Left ventricle myocardium superior (tissue), 1 donor: ENCODE measurements at regions not wholly inside any gene's neighbourhood (a gene's known extent, or its start where the extent isn't known, plus 50 kb on each side); places are given as distances from the start of the nearest gene placed in this dataset.
"Not testable (repeated sequence)": the region's sequence is repeated elsewhere in the genome, so short reads cannot be mapped to it uniquely, and the experiment has no call there.

Experiments
- ATAC-seq: fragments of 200-7000 bp; cut with Tn5 transposase; one replicate; pipeline ENCODE4 v1.9.1; 2020; ENCODE audit warnings: mild to moderate bottlenecking, moderate library complexity
- DNase-seq: peaks from one replicate; pipeline ENCODE4 v3.0.0-alpha.2; 2020
- intact Hi-C: fragments of 100-400 bp; cut with micrococcal nuclease; formaldehyde crosslinking; loops from one replicate; pipeline ENCODE4 v1.11.0; 2022
- donor health status: DM: no; HTN: yes; CAD: no; lungs with severe emphysema.

GRCh38 chr5:68116868-68117411, 98.6 kb upstream of the PIK3R1 start:
- DNase-seq (no peak), ATAC-seq (peak; percentile 61)
- intact Hi-C loops: no loop called here

DNA sequence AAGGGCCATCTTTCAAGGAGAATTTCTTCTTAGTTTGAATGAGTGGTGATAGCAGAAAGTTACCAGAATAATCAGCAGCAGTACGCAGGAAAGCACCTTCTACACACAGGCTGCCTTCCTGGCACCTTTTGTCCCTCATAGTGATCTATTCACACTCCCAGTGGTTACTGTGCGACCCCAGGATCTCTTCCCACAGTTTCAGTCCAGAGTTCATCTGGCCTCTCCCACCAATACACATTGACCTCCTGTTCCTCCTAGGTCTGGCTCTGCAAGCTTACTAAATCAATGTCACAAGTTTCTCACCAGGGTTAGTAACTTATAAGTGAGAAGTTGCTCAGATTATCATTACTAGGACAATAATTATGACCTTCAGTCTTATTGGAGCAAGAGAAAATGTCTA, 99.1 kb upstream of the PIK3R1 start:
- ATAC-seq: no peak
- intact Hi-C loops: no loop called here
- DNase-seq: no peak

GRCh38 chr5:68115584-68115983, 100.0 kb upstream of the PIK3R1 start:
- intact Hi-C loops: no loop called here
- no peak for ATAC-seq
- DNase-seq: no peak

DNA sequence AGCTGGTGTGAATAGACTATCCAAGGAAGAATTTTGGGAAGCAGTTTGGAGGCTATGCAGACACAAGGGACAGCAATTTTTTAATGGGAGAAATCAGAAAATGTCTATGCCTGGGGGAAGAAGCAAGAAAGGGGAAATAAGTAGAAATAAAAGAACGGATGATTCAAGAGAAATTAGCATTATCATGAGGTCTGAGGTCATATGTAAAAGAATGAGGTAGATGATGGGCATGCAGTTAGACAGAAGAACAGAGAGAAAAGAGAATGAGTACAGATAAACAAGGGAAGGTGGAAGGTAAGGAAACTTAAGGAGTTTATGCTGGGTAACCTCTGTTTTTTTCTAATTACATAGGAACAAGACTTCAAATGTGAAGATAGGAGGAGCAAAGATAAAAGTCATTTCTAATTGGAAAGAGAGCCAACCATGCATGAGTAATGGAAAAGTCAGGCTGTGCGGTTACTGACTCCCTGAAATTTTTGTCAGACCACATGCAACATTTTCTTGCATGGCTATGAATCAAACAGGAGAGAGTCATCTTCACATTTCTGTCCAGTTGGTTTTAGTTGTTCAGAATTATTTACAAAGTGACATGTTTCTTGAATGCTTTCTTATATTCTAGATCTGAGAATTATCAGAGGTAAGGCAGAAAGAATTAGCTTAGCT, 101.0 kb upstream of the PIK3R1 start:
- no peak for DNase-seq
- intact Hi-C loops: no loop called here
- ATAC-seq: no peak

DNA sequence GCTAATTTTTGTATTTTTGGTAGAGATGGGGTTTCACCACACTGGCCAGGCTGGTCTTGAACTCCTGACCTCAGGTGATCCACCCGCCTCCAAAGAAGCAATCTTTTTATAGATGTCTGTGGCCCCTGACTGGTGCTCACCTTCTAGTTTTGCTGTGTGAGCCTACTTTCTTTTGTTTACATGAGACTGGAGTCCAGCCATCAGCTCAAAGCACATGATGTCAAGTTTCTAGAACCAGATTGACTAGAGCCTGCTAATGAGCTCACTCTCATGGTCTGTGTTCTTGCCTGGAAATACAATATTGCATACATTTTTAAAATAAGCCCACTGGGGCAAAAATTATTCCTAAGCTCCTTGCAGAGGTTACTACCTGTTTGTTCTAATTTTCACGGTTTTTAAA, 102.9 kb upstream of the PIK3R1 start:
- intact Hi-C loops: no loop called here
- ATAC-seq (no peak), DNase-seq (no peak)

DNA sequence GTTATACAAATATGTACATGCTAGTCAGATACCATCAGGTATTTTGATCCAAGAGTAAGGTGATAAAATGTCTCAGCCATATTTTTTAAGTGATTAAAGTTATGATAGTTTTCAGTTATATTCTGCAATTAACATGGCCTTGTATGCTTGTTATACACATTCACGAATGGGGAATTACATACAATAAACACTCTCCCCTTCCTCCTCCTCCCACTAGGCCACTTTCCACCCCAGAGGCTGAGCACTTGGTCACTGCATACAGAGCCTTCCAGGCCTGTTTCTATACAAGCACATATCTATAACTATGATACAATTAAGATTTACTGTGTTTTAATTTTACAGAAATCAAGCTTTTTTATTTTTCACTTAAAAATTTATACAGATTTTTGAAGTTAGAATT, 104.7 kb upstream of the PIK3R1 start:
- ATAC-seq (no peak), DNase-seq (no peak)
- intact Hi-C loops: no loop called here

DNA sequence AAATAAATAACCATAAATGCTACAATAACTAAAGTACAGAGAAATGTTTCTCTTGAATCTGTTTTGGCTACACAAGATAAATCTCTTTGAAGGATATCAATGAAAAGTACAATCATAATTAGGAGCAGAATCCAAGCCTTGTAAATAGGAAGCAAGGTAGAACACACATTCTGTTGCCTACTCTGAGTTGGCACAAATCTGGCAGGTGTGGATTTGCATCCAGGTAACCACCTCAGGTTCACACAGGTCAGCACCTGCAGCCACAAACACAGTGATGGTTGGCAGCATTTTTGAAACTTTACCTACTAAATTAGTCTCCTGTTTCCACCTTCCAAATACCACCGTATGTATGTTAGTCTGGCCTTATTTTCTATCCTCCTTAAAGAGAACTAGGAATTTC, 105.3 kb upstream of the PIK3R1 start:
- no peak for DNase-seq

DNA sequence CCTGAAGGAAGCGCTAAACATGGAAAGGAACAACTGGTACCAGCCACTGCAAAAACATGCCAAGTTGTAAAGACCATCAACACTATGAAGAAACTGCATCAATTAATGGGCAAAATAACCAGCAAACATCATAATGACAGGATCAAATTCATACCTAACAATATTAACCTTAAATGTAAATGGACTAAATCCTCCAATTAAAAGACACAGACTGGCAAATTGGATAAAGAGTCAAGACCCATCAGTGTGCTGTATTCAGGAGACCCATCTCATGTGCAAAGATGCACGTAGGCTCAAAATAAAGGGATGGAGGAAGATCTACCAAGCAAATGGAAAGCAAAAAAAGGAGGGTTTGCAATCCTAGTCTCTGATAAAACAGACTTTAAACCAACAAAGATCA, 111.3 kb upstream of the PIK3R1 start:
- ATAC-seq, DNase-seq, intact Hi-C loops: not testable (repeated sequence)

More for the DNA sequence above, 105.3 kb upstream of the PIK3R1 start:
- no peak for ATAC-seq
- intact Hi-C loops: no loop called here

DNA sequence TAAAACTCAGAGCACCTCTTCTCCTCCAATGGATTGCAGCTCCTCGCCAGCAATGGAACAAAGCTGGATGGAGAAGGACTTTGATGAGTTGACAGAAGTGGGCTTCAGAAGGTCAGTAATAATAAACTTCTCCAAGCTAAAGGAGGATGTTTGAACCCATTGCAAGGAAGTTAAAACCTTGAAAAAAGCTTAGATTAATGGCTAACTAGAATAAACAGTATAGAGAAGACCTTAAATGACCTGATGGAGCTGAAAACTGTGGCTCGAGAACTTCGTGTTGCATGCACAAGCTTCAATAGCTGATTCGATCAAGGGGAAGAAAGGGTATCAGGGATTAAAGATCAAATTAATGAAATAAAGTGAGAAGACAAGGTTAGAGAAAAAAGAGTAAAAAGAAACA, 112.3 kb upstream of the PIK3R1 start:
- intact Hi-C loops, ATAC-seq, DNase-seq: not testable (repeated sequence)

DNA sequence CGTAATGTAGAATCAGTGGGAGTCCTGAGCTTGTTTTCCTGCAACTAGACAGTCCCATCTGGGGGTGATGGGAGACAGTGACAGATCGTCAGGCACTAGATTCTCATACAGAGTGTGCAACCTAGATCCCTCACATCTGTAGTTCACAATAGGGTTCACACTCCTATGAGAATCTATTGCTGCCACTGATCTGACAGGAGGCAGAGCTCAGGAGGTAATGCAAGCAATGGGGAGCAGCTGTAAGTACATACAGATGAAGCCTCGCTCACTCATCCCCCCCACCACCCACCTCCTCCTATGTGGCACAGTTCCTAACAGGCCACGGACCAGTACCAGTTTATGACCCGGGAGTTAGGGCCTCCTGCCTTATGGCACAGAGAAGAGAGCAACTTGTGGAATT, 116.2 kb upstream of the PIK3R1 start:
- no peak for ATAC-seq
- no peak for DNase-seq
- intact Hi-C loops: no loop called here

GRCh38 chr5:68093455-68094159, 121.9 kb upstream of the PIK3R1 start:
- DNase-seq: no peak
- no peak for ATAC-seq
- intact Hi-C loops: no loop called here

DNA sequence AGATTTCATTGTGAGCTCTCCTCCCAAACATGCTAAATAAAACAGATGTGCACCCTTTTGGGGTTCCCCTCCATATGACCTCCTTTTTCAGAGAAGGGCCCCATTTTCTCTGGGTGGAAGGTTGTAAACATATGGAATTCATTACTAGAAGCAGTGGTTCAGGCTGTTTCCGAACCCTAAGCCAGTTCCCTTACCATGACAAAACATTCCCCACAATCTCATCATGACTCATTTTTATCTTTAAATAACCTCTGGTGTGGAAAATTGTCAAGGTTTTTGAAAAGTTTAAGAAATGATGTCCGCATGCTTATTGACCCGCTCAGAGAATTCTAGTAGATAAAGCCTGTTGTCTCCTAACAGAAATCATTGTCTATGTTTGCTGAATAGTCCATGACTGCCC, 127.3 kb upstream of the PIK3R1 start:
- peak; percentile 49 for ATAC-seq
- intact Hi-C loops: no loop called here
- DNase-seq: no peak

GRCh38 chr5:68087866-68088265, 127.7 kb upstream of the PIK3R1 start:
- intact Hi-C loops: no loop called here
- DNase-seq (no peak), ATAC-seq (peak; percentile 83)

GRCh38 chr5:68086857-68087256, 128.7 kb upstream of the PIK3R1 start:
- DNase-seq (peak; percentile 31), ATAC-seq (peak; percentile 75)
- intact Hi-C loops: no loop called here

- DNase-seq (no peak), ATAC-seq (peak; percentile 34)
- intact Hi-C loops: no loop called here
These were observed 129.1 kb upstream of the PIK3R1 start for GRCh38 chr5:68086439-68086838.

GRCh38 chr5:68084396-68084795, 131.2 kb upstream of the PIK3R1 start:
- DNase-seq (no peak), ATAC-seq (no peak)
- intact Hi-C loops: no loop called here

- DNase-seq (no peak), ATAC-seq (no peak)
- intact Hi-C loops: no loop called here
These were observed 135.1 kb upstream of the PIK3R1 start for GRCh38 chr5:68080282-68081050.

DNA sequence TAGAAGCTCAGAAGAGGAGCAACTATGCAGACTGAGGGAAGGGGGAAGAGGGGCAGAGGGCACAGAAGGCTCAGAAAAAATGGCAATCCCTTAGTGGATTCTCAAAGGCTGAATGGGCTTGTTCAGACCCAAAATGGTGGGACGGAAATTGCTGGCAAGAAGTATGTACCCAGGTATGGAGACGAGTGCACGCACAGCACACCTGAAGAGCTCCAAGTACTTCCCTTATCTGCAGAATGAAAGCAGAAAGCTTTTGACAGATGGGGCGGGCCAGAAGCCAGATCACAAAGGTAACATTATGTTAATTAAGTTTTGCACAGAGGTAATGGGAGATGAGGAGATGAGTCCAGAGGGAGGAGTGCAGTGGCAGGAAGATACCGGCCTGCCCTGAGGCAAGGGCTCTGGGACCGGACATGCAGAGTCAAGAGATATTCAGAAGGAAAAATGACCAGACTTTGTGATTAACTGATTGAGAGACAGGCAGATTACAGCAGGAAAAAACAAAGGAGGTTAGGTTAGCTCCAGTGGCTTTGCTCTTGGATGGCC, 138.1 kb upstream of the PIK3R1 start:
- intact Hi-C loops: no loop called here
- DNase-seq (no peak), ATAC-seq (no peak)

DNA sequence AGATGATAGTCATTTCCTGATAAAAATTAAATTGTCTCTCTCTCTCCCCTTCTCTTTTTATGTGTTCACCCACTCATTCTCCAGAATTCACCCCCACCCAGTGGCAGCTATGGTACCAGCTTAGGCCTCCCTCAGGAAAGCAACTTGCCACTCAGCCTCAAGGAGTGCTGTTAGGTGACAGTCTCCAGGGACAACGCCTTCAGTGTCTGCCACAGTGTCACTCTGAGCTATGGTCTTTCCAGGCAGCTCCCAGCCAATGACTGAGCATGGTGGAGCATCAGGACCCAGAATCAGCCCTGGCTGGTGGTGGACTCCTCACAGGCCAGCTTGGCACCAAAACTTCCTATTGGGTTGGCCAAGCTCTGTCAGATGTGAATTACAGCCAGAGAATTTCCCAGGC, 140.9 kb upstream of the PIK3R1 start:
- ATAC-seq (peak; percentile 58), DNase-seq (no peak)
- intact Hi-C loops: no loop called here
